ENCODE measurements at regions not wholly inside any gene's neighbourhood (a gene's known extent, or its start where the extent isn't known, plus 50 kb on each side); places are given as distances from the start of the nearest gene placed in this dataset.

GRCh38 chr3:105154692-105155091 is 212.0 kb upstream of the ALCAM start:
- no peaks in the 10 kb centered on the region for H3K9me3 ChIP-seq
- H3K4me1 ChIP-seq, result no peaks in the 10 kb centered on the region
- intact Hi-C loops (cut with DNase I), result no loop called here
- DNase-seq (no peak), ATAC-seq (no peak)
- TF ChIP-seq CTCF (IDR thresholded peaks at IDR 0.05), result no peak
- no peaks in the 10 kb centered on the region for H3K27me3 ChIP-seq
- H3K4me3 ChIP-seq, result no peak overlapping the region
- no peaks in the 10 kb centered on the region for H3K36me3 ChIP-seq
- no peak overlapping the region for H3K27ac ChIP-seq

DNA sequence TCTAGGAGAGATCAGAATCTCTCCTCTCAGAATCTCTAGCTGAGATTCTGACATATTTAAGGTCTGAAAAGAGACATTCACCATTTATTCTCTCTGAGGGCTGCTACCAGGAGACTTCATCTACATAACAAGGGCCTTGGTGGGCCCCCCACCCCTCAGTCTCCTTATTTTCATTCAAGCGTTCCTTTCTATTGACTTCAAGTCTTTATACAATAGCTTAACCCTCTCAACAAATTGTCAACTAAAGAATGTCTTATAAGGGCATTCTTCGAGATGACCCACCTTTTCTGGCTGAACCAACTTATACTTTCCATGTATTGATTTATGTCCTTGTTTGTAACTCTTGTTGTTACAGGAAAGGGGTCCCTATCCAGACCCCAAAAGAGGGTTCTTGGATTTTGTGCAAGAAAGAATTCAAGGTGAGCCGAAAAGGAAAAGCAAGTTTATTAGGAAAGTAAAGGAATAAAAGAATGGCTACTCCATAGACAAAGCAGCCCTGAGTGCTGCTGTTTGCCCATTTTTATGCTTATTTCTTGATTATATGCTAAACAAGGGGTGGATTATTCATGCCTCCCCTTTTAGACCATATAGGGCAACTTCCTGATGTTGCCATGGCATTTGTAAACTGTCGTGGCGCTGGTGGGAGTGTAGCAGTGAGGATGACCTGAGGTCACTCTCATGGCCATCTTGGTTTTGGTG is 209.5 kb upstream of the ALCAM start:
- DNase-seq (no peak), ATAC-seq (no peak)
- no peak overlapping the region for H3K4me3 ChIP-seq
- H3K27ac ChIP-seq, result no peak overlapping the region
- no peaks in the 10 kb centered on the region for H3K4me1 ChIP-seq
- H3K36me3 ChIP-seq, result no peaks in the 10 kb centered on the region
- intact Hi-C loops (cut with DNase I), result no loop called here
- H3K9me3 ChIP-seq, result no peaks in the 10 kb centered on the region
- TF ChIP-seq CTCF (IDR thresholded peaks at IDR 0.05), result no peak
- no peaks in the 10 kb centered on the region for H3K27me3 ChIP-seq

DNA sequence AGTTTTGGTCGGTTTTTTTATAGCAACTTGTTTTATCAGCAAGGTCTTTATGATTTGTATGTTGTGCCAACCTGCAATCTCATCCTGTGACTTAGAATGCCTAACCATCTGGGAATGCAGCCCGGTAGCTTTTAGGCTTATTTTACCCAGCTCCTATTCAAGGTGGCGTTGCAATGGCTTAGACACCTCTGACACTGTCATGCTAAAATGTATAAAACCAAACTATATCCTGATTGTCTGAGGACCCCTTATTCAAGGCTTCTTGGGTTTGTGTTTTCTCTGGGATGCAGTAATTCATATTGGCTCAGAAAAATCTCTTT is 209.0 kb upstream of the ALCAM start:
- Histone ChIP-seq H3K4me1 (no peaks in the 10 kb centered on the region), H3K9me3 (no peaks in the 10 kb centered on the region), H3K4me3 (no peak overlapping the region), H3K27me3 (no peaks in the 10 kb centered on the region), H3K36me3 (no peaks in the 10 kb centered on the region), H3K27ac (no peak overlapping the region)
- TF ChIP-seq CTCF (IDR thresholded peaks at IDR 0.05), result no peak
- no peak for DNase-seq
- no peak for ATAC-seq
- intact Hi-C loops (cut with DNase I), result no loop called here

- ATAC-seq (no peak), DNase-seq (no peak)
- intact Hi-C loops (cut with DNase I), result no loop called here
- Histone ChIP-seq H3K27ac (no peak overlapping the region), H3K9me3 (no peaks in the 10 kb centered on the region), H3K27me3 (no peaks in the 10 kb centered on the region), H3K36me3 (no peaks in the 10 kb centered on the region), H3K4me1 (no peaks in the 10 kb centered on the region), H3K4me3 (no peak overlapping the region)
- no peak for TF ChIP-seq CTCF (IDR thresholded peaks at IDR 0.05)
Measured at GRCh38 chr3:105158286-105158685, 208.4 kb upstream of the ALCAM start.

GRCh38 chr3:105162448-105162847 is 204.3 kb upstream of the ALCAM start:
- no peak for DNase-seq

More at GRCh38 chr3:105162448-105162847, 204.3 kb upstream of the ALCAM start:
- Histone ChIP-seq H3K4me3 (no peak overlapping the region), H3K9me3 (no peaks in the 10 kb centered on the region), H3K27ac (no peak overlapping the region), H3K27me3 (no peaks in the 10 kb centered on the region), H3K36me3 (no peaks in the 10 kb centered on the region), H3K4me1 (no peaks in the 10 kb centered on the region)
- no peak for TF ChIP-seq CTCF (IDR thresholded peaks at IDR 0.05)
- intact Hi-C loops (cut with DNase I), result no loop called here
- no peak for ATAC-seq

Measured in upper lobe of right lung (tissue), 1 donor.